ENCODE measurements at regions not wholly inside any gene's neighbourhood (a gene's known extent, or its start where the extent isn't known, plus 50 kb on each side); places are given as distances from the start of the nearest gene placed in this dataset.

DNA sequence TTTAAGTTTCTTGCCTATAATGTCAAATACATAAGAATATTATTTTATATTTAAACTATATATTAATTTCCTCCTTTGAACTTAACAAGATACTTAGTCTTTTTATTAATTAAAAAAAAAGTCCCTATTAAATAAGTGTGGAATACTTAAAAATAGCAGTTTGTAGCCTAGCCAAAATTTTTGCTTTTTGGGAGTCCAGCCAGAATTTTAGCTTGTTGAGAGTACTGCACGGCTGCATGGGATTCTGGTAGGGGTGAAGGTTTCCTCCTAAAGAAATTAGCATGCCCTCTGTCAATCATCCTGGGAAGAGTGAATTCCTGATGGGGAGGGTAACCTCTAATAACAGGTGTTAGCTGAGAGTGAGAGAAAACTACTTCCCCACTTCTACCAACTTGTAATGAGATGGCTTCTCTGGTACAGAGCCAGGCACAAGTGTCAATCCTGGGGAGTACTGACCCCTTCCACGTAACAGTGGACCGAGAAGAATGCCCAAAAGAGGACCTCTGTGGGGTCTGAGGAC lies 195.7 kb downstream of the SPRY2 start:
- TF ChIP-seq, protein P1, sequence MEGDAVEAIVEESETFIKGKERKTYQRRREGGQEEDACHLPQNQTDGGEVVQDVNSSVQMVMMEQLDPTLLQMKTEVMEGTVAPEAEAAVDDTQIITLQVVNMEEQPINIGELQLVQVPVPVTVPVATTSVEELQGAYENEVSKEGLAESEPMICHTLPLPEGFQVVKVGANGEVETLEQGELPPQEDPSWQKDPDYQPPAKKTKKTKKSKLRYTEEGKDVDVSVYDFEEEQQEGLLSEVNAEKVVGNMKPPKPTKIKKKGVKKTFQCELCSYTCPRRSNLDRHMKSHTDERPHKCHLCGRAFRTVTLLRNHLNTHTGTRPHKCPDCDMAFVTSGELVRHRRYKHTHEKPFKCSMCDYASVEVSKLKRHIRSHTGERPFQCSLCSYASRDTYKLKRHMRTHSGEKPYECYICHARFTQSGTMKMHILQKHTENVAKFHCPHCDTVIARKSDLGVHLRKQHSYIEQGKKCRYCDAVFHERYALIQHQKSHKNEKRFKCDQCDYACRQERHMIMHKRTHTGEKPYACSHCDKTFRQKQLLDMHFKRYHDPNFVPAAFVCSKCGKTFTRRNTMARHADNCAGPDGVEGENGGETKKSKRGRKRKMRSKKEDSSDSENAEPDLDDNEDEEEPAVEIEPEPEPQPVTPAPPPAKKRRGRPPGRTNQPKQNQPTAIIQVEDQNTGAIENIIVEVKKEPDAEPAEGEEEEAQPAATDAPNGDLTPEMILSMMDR (conservative IDR thresholded peaks at IDR 0.05), result no peak
- no peak for TF ChIP-seq ZFX (IDR thresholded peaks at IDR 0.05)
